Sigmoid colon (tissue), 3 donors: ENCODE measurements at regions not wholly inside any gene's neighbourhood (a gene's known extent, or its start where the extent isn't known, plus 50 kb on each side); places are given as distances from the start of the nearest gene placed in this dataset.

Experiments
- POLR2A ChIP-seq, 2 donors: fragments of 450-650 bp; IDR thresholded peaks; one replicate each; pipeline ENCODE4 v1.6.1; 2016; ENCODE audit warnings: antibody characterized with exemption in 2 of 2, mild to moderate bottlenecking in 2 of 2, moderate library complexity in 2 of 2
- TF ChIP-seq, protein P1 (sequence below), 4 experiments: fragments of 450-650 bp in 3 of 4; fragments of 200-600 bp in 1 of 4; IDR thresholded peaks; one replicate each; pipeline ENCODE4 v1.5.1; 2016 to 2019; ENCODE audit warnings: antibody characterized with exemption in 4 of 4, mild to moderate bottlenecking in 3 of 4, moderate library complexity in 2 of 4

DNA sequence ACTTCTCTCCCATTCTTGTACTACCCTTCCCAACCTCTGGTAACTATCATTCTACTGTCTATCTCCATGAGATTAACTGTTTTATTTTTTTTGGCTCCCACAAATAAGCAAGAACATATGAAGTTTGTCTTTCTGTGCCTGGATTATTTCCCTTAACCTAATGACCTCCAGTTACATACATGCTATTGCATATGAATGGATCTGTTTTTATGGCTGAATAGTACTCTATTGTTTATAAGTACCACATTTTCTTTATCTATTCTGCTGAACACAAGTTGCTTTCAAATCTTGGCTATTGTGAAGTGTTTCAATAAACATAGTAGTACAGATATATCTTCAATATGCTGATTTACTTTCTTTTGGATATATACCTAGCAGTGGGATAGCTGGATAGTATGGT, 376.6 kb upstream of the KCND2 start:
- TF ChIP-seq, protein P1, sequence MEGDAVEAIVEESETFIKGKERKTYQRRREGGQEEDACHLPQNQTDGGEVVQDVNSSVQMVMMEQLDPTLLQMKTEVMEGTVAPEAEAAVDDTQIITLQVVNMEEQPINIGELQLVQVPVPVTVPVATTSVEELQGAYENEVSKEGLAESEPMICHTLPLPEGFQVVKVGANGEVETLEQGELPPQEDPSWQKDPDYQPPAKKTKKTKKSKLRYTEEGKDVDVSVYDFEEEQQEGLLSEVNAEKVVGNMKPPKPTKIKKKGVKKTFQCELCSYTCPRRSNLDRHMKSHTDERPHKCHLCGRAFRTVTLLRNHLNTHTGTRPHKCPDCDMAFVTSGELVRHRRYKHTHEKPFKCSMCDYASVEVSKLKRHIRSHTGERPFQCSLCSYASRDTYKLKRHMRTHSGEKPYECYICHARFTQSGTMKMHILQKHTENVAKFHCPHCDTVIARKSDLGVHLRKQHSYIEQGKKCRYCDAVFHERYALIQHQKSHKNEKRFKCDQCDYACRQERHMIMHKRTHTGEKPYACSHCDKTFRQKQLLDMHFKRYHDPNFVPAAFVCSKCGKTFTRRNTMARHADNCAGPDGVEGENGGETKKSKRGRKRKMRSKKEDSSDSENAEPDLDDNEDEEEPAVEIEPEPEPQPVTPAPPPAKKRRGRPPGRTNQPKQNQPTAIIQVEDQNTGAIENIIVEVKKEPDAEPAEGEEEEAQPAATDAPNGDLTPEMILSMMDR (IDR thresholded peaks at IDR 0.05), result no peak
- no peak for TF ChIP-seq POLR2A (IDR thresholded peaks at IDR 0.05)
